ENCODE measurements at regions not wholly inside any gene's neighbourhood (a gene's known extent, or its start where the extent isn't known, plus 50 kb on each side); places are given as distances from the start of the nearest gene placed in this dataset.
"Not testable (repeated sequence)": the region's sequence is repeated elsewhere in the genome, so short reads cannot be mapped to it uniquely, and the experiment has no call there.

- DNase-seq, result no peak
- intact Hi-C loops (cut with DNase I), result no loop called here
Measured at GRCh38 chr6:140768133-140768532, 1364.6 kb upstream of the GJE1 start.

GRCh38 chr6:140766999-140767398 lies 1365.7 kb upstream of the GJE1 start:
- intact Hi-C loops (cut with DNase I), result no loop called here
- no peak for DNase-seq

- DNase-seq, result no peak
- intact Hi-C loops (cut with DNase I), result no loop called here
Measured at GRCh38 chr6:140758169-140758877, 1374.4 kb upstream of the GJE1 start.

GRCh38 chr6:140752234-140752633 lies 1377.8 kb upstream of the CITED2 start:
- intact Hi-C loops (cut with DNase I), result no loop called here
- no peak for DNase-seq

- no peak for DNase-seq
- intact Hi-C loops (cut with DNase I), result no loop called here
Measured at GRCh38 chr6:140747114-140747513, 1372.7 kb upstream of the CITED2 start.

GRCh38 chr6:140744659-140745320 lies 1370.3 kb upstream of the CITED2 start:
- no peak for DNase-seq
- intact Hi-C loops (cut with DNase I), result no loop called here

- intact Hi-C loops (cut with DNase I), result no loop called here
- DNase-seq, result no peak
Measured at GRCh38 chr6:140736231-140736630, 1361.8 kb upstream of the CITED2 start.

GRCh38 chr6:140732991-140733390 lies 1358.5 kb upstream of the CITED2 start:
- no peak for DNase-seq
- intact Hi-C loops (cut with DNase I), result no loop called here

GRCh38 chr6:140732155-140732554 lies 1357.7 kb upstream of the CITED2 start:
- intact Hi-C loops (cut with DNase I), result no loop called here
- no peak for DNase-seq

GRCh38 chr6:140731741-140732140 lies 1357.3 kb upstream of the CITED2 start:
- intact Hi-C loops (cut with DNase I), result no loop called here
- no peak for DNase-seq

GRCh38 chr6:140729521-140729920 lies 1355.1 kb upstream of the CITED2 start:
- intact Hi-C loops (cut with DNase I), result no loop called here
- no peak for DNase-seq

GRCh38 chr6:140718021-140718420 lies 1343.6 kb upstream of the CITED2 start:
- DNase-seq, result no peak
- intact Hi-C loops (cut with DNase I), result no loop called here

- DNase-seq, result no peak
- intact Hi-C loops (cut with DNase I), result no loop called here
Measured at GRCh38 chr6:140713495-140713894, 1339.0 kb upstream of the CITED2 start.

- DNase-seq, result no peak
- intact Hi-C loops (cut with DNase I), result no loop called here
Measured at GRCh38 chr6:140711019-140711613, 1336.7 kb upstream of the CITED2 start.

GRCh38 chr6:140708441-140708840 lies 1334.0 kb upstream of the CITED2 start:
- no peak for DNase-seq
- intact Hi-C loops (cut with DNase I), result no loop called here

GRCh38 chr6:140704008-140704407 lies 1329.6 kb upstream of the CITED2 start:
- DNase-seq; intact Hi-C loops (cut with DNase I): not testable (repeated sequence)

GRCh38 chr6:140697585-140697984 lies 1323.1 kb upstream of the CITED2 start:
- intact Hi-C loops (cut with DNase I), result no loop called here
- no peak for DNase-seq

- intact Hi-C loops (cut with DNase I), result no loop called here
Measured at GRCh38 chr6:140684776-140685550, 1310.5 kb upstream of the CITED2 start.

GRCh38 chr6:140677781-140678528 lies 1303.5 kb upstream of the CITED2 start:
- no peak for DNase-seq
- intact Hi-C loops (cut with DNase I), result no loop called here

More at GRCh38 chr6:140684776-140685550, 1310.5 kb upstream of the CITED2 start:
- no peak for DNase-seq

GRCh38 chr6:140671926-140672325 lies 1297.5 kb upstream of the CITED2 start:
- DNase-seq, result no peak
- intact Hi-C loops (cut with DNase I), result no loop called here

Measured in posterior cingulate gyrus (tissue), 11 donors.